HG03196 (cell line): ENCODE measurements at regions not wholly inside any gene's neighbourhood (a gene's known extent, or its start where the extent isn't known, plus 50 kb on each side); places are given as distances from the start of the nearest gene placed in this dataset.

Source experiments
- ATAC-seq: cut with Tn5 transposase; IDR thresholded peaks from one replicate; pipeline ENCODE4 v1.9.1; 2021; ENCODE audit not compliant: unreplicated experiment

GRCh38 chr13:40136896-40137295 is 481.4 kb downstream of the COG6 start:
- ATAC-seq, result no peak

DNA sequence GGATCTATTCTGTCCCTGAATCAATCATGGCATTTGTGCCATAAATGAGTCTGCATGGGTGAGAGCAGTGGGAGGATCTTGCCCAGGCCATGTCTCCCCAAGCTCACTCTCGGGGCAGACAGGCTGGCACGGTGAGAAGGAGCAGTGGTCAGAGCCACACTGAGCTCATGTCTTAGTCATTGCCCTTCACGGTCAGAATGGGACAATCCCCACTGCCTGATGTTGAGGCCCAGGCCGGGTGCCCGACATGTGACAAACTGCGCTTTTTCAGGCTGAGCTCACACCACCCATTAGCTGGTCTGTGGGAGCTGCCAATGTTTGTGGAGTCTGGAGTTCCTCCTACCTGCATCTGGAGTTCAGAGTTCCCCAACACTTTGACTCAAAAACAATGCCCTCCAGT is 481.9 kb downstream of the COG6 start:
- no peak for ATAC-seq

- ATAC-seq, result no peak
Observed at GRCh38 chr13:40139896-40140520, 484.5 kb downstream of the COG6 start.

- no peak for ATAC-seq
Observed at GRCh38 chr13:40141859-40142555, 486.5 kb downstream of the COG6 start.

- no peak for ATAC-seq
Observed at GRCh38 chr13:40143106-40143505, 487.6 kb downstream of the COG6 start.

DNA sequence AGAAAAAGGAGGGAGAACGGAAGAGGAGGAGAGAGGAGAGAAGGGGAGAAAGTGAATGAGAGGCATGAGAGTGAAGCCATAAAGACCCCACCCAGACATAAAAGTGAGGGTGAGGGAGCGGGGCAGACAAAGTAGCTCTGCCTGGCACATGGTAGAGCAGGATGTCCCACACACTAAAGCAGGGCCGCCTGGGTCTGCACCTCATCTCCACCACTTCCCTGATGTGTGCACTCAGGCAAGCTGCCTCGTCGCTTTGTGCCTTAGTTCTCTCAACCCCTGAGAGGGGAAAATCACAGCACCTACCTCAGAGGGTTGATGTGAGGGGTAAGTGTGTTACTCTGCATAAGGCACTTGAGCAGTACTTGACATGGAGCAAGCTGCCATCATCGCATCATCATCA is 488.1 kb downstream of the COG6 start:
- ATAC-seq, result no peak

DNA sequence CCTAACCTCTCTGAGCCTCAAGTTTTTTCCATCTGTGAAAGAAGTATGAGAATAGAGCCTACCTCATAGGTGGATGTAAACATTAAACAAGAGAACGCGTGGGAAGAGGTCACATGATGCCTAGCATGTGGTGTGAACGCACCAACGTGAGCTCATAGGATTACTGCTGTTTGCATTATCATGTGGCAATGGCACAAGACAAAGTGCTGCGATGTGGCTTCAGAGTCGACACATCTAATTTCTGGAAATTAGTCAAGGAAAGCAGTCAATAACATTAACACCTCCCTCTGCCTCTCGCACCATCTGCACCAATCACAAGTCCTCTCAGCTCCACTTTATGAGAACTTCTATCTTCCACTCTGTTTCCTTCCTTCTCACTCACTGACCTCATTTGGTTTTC is 489.7 kb downstream of the COG6 start:
- no peak for ATAC-seq

GRCh38 chr13:40146063-40146462 is 490.6 kb downstream of the COG6 start:
- ATAC-seq, result no peak

- ATAC-seq, result no peak
Observed at GRCh38 chr13:40146611-40147117, 491.2 kb downstream of the COG6 start.

- no peak for ATAC-seq
Observed at GRCh38 chr13:40148101-40148500, 492.6 kb downstream of the COG6 start.

DNA sequence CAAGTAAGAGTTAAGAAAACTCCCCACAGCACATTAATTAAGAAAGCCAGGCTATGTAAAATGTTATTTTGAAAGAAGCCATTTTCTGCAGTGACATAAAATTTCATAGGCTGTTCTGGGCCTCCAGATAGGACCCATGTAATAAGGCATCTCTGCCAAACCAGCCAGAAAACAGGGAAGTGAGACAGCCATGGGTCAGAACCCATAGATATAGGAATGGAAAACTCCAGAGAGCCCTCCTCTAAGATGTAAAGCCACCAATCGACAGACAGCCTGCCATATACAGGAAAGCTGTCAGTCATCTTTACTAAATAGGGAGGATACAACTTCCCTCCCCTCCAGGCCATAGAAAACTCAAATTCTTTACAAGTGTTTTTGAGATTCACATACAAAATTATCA is 493.3 kb downstream of the COG6 start:
- no peak for ATAC-seq

DNA sequence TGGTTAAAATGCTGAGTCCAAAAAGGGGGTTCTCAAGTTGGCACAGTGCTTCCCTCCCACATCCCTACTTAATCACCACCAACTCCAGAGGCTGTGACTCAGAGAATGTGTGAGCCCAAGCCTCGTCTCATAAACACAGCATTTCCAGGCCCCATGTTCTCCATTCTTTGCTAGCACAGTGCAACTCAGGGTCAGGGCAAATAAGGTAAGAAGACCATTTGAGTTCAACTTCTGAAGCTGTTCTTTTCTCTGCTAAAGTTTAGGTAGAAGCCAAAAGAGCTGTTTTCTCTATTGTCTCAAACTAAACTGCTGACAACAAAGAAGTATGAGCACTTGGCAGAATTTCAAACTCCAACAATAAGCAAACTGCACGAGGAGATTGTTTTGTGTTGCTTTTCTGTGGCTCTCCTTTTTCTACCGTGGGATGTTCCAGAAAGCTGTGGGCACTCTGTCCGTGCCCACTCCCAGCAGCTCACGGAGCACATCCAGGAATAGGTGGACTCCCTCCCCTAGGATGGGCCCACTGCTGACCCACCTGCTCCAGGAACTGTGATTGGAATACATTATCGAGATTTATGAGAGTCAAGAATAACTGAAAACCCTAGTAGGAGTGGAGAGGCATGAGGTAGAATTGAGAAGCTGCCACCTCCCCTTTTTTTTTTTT is 494.3 kb downstream of the COG6 start:
- no peak for ATAC-seq

DNA sequence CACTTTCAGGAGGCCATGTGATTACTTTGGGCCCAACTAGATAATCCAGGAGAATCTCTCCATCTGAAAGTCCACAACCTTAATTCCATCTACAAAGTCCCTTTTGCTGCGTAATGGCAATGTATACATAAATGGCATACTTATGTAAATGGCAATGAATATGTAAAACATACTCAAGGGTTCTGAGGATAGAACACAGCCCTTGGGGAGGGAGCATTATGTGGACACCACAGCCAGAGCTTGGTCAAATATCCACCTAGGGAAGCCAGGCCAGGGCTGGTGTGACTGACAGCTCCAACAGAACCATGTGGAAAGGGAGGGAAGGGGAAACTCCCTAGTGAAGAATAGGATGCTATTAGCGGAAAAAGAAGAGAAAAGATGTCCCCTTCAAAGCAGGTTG is 496.2 kb downstream of the COG6 start:
- no peak for ATAC-seq

- ATAC-seq, result no peak
Observed at GRCh38 chr13:40152145-40152544, 496.7 kb downstream of the COG6 start.

DNA sequence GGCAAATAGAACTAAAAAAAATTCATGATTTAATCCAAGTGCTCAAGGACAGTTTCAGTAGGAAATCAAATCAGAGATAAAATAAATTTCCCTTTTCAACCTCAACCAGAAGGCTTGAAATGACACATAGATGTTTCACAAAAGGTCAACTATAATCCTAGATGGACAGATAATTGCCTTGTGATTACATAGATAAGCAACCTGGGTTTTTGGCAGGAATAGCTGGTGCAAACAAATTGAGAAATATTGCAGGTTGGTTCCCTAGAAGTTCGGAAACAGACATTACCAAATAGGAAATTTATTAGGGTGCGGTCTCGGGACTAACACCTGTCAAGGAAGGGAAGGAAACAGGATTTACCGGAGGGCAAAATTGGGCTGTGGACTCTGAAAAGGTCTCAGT is 497.5 kb downstream of the COG6 start:
- no peak for ATAC-seq

DNA sequence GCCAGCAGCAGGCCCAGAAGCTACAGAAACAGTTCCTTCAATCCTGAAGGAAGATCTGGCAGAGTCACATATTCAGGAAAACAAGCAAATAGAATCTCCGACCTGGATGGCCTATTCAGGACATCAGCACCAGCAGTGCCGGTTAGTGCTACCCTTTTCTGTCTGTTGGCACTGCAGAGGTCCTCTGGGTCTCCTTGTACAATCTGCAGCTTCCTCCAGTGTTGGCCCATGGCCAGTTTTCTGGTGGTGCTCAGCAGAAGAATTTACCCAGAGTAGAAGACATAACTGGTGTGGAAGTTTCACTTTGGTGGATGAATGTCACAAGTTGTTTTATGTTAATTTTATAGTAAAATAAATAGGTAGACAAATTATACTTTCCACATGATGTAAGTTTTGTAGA is 498.1 kb downstream of the COG6 start:
- no peak for ATAC-seq

DNA sequence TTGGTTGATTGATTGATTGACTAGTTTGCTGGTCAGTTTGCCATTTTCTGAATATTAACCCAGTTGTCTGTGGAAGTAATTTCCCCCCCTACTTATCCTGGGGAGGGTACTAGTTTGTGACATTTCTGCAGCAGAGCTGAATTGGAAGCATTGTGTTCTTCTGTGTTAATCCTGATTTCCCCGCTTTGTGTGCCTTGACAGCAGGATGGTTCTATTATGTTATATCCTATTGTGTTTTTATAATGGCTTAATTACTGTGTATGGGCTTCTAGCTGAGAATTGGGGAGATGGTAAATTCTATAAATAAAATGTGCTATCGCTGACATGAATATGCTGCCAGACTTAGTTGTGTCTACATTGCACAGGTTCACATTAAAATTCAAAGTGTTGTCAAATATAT is 499.7 kb downstream of the COG6 start:
- ATAC-seq, result no peak

- no peak for ATAC-seq
Observed at GRCh38 chr13:40158218-40158617, 502.8 kb downstream of the COG6 start.

DNA sequence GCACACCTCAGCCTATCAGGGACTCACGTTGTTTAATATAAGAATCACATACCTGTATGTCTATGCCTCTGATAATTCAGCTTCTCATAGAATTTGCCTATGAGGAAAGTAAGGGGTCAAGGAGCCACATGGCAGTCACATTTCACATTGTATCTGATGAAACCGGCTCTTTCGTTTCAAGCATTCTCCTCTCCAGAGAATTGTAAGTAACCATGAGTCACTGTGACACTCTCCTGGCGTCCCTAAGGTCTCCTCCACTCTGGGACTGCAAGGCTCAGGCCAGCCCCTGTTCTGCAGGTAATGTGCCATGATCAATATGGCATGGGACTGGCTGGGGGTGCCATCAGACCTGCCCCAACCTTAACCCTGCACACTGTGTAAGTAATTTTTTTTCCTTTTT is 503.3 kb downstream of the COG6 start:
- ATAC-seq, result no peak

GRCh38 chr13:40159736-40160135 is 504.3 kb downstream of the COG6 start:
- no peak for ATAC-seq

GRCh38 chr13:40160618-40161350 is 505.3 kb downstream of the COG6 start:
- ATAC-seq, result no peak
